IMR-90 (cell line): ENCODE measurements at regions not wholly inside any gene's neighbourhood (a gene's known extent, or its start where the extent isn't known, plus 50 kb on each side); places are given as distances from the start of the nearest gene placed in this dataset.

Experiments
- ATAC-seq: fragments of 200-7000 bp; cut with Tn5 transposase; 2 replicates; pipeline ENCODE4 v1.9.1; 2020; ENCODE audit warnings: low read depth, mild to moderate bottlenecking, moderate library complexity
- BruUV-seq: library from RNA; stranded (reverse); fragments of 400-500 nt; replicated peaks from 2 replicates; lab custom pipeline; 2021; lab: Mats Ljungman, UMichigan
- CTCF ChIA-PET: fragments of 300-600 bp; formaldehyde crosslinking; extraction: SDS; loops from one replicate; lab custom pipeline; 2021; ENCODE audit warnings: antibody characterized with exemption; lab: Yijun Ruan, JAX
- POLR2A ChIA-PET: fragments of 300-600 bp; sonication (Branson Sonifier 250); formaldehyde crosslinking; loops from one replicate; lab custom pipeline; 2022; ENCODE audit warnings: antibody characterized with exemption; ENCODE audit not compliant: unreplicated experiment; lab: Charles Lee
- DNase-seq: peaks from one replicate; pipeline ENCODE4 v3.0.0; 2013
- H2AFZ ChIP-seq: replicated peaks from 2 replicates; pipeline ENCODE3; 2013; ENCODE audit warnings: low read length, mild to moderate bottlenecking; ENCODE audit not compliant: poor library complexity
- H2AK5ac ChIP-seq: 2 replicates; pipeline ENCODE4 v1.6.1; 2013; ENCODE audit warnings: low read depth, low read length, inconsistent platforms
- H2AK9ac ChIP-seq: replicated peaks from 2 replicates; pipeline ENCODE3; 2013; ENCODE audit warnings: mild to moderate bottlenecking, low read depth, low read length, moderate library complexity; ENCODE audit not compliant: poor library complexity
- H2BK120ac ChIP-seq: 2 replicates; pipeline ENCODE4 v1.6.1; 2013; ENCODE audit warnings: low read depth, low read length, inconsistent platforms
- H2BK15ac ChIP-seq: 3 replicates; pipeline ENCODE4 v1.6.1; 2013; ENCODE audit warnings: low read depth, low read length, inconsistent platforms
- H2BK20ac ChIP-seq: 2 replicates; pipeline ENCODE4 v1.6.1; 2013; ENCODE audit warnings: low read depth, mild to moderate bottlenecking, inconsistent platforms, low read length, moderate library complexity
- H2BK5ac ChIP-seq: 2 replicates; pipeline ENCODE4 v1.6.1; 2013; ENCODE audit warnings: mild to moderate bottlenecking, low read depth, low read length, inconsistent platforms; ENCODE audit not compliant: poor library complexity, severe bottlenecking
- H3K14ac ChIP-seq: replicated peaks from 2 replicates; pipeline ENCODE4 v1.6.1; 2013; ENCODE audit warnings: low read depth, low read length, inconsistent platforms
- H3K18ac ChIP-seq: 2 replicates; pipeline ENCODE4 v1.6.1; 2013; ENCODE audit warnings: low read depth, low read length, control low read depth
- H3K23ac ChIP-seq: 2 replicates; pipeline ENCODE4 v1.6.1; 2013; ENCODE audit warnings: low read depth, low read length, inconsistent platforms
- H3K27ac ChIP-seq: 2 replicates; pipeline ENCODE4 v1.5.1; 2013; ENCODE audit warnings: mild to moderate bottlenecking, control low read depth, low read length; ENCODE audit not compliant: insufficient read depth
- H3K27me3 ChIP-seq: 2 replicates; pipeline ENCODE4 v1.6.1; 2013; ENCODE audit warnings: low read length; ENCODE audit not compliant: control insufficient read depth, insufficient read depth
- H3K36me3 ChIP-seq: 2 replicates; pipeline ENCODE4 v1.6.1; 2013; ENCODE audit warnings: low read length, mixed read lengths; ENCODE audit not compliant: control insufficient read depth, insufficient read depth
- H3K4ac ChIP-seq: 2 replicates; pipeline ENCODE4 v1.6.1; 2013; ENCODE audit warnings: low read depth, low read length, inconsistent platforms
- H3K4me1 ChIP-seq: 2 replicates; pipeline ENCODE4 v1.6.1; 2013; ENCODE audit warnings: low read length, mixed read lengths; ENCODE audit not compliant: control insufficient read depth, insufficient read depth
- H3K4me2 ChIP-seq: 2 replicates; pipeline ENCODE4 v1.6.1; 2013; ENCODE audit warnings: low read depth, mild to moderate bottlenecking, control low read depth, low read length, moderate library complexity
- H3K4me3 ChIP-seq: 2 replicates; pipeline ENCODE4 v1.5.1; 2013; ENCODE audit warnings: low read depth, mild to moderate bottlenecking, control low read depth, low read length, moderate library complexity; ENCODE audit not compliant: insufficient read depth
- H3K56ac ChIP-seq: 2 replicates; pipeline ENCODE4 v1.6.1; 2013; ENCODE audit warnings: low read length, inconsistent platforms; ENCODE audit not compliant: insufficient read depth; ENCODE audit errors: extremely low read depth
- H3K79me1 ChIP-seq, 2 experiments: 2 replicates each; pipeline ENCODE4 v1.6.1; 2013; ENCODE audit warnings: low read length in 2 of 2, inconsistent platforms in 1 of 2, low read depth in 1 of 2
- H3K9ac ChIP-seq: 2 replicates; pipeline ENCODE4 v1.6.1; 2013; ENCODE audit warnings: low read depth, low read length, control low read depth
- H3K9me1 ChIP-seq: 2 replicates; pipeline ENCODE4 v1.6.1; 2013; ENCODE audit warnings: low read length, inconsistent platforms; ENCODE audit not compliant: insufficient read depth
- H3K9me3 ChIP-seq: 2 replicates; pipeline ENCODE4 v1.6.1; 2013; ENCODE audit warnings: low read length; ENCODE audit not compliant: control insufficient read depth, insufficient read depth
- H4K20me1 ChIP-seq: 2 replicates; pipeline ENCODE4 v1.6.1; 2013; ENCODE audit warnings: low read length, inconsistent platforms; ENCODE audit not compliant: insufficient read depth
- H4K5ac ChIP-seq: 2 replicates; pipeline ENCODE4 v1.6.1; 2013; ENCODE audit warnings: mild to moderate bottlenecking, low read depth, low read length, control low read depth
- H4K8ac ChIP-seq, 2 experiments: 2 replicates each; pipeline ENCODE4 v1.6.1; 2013; ENCODE audit warnings: low read depth in 2 of 2, low read length in 2 of 2, control low read depth in 1 of 2, inconsistent platforms in 1 of 2
- H4K91ac ChIP-seq: 2 replicates; pipeline ENCODE4 v1.6.1; 2013; ENCODE audit warnings: low read depth, low read length, inconsistent platforms; ENCODE audit not compliant: insufficient read depth
- WGBS, 2 experiments: methylation state at CpG; one replicate each; pipeline versions ENCODE4 v1.1.5 to v1.1.7; 2013; ENCODE audit warnings: missing lambda C conversion rate in 2 of 2; ENCODE audit not compliant: insufficient read length in 1 of 2; ENCODE audit errors: extremely low coverage in 2 of 2; 5-methylcytosine and 5-hydroxymethylcytosine counted together
- dilution Hi-C: fragments of 300-500 bp; cut with HindIII; formaldehyde crosslinking; loops from one replicate; pipeline ENCODE4 v1.14.3; 2018; ENCODE audit warnings: low sequenced_read_pairs; ENCODE audit not compliant: unreplicated experiment
- in situ Hi-C: fragments of 300-500 bp; cut with MboI; formaldehyde crosslinking; loops from 3 replicates; pipeline ENCODE4 v1.14.3; 2019; ENCODE audit warnings: low sequenced_read_pairs, inconsistent platforms, mixed read lengths
- intact Hi-C: fragments of 100-400 bp; cut with micrococcal nuclease; formaldehyde crosslinking; loops from 2 replicates; pipeline ENCODE4 v1.10.0; 2022
- TF ChIP-seq, protein P1 (sequence below): fragments of 150-350 bp; IDR thresholded peaks from 2 replicates; pipeline ENCODE4 v1.6.1; 2017; ENCODE audit warnings: mild to moderate bottlenecking, antibody characterized with exemption, low read length, low read depth
- TF ChIP-seq, protein P2 (sequence below): conservative IDR thresholded peaks from 2 replicates; pipeline ENCODE4 v1.5.1; 2012; ENCODE audit warnings: mild to moderate bottlenecking, low read depth, low read length, improper control_type of control experiment

DNA sequence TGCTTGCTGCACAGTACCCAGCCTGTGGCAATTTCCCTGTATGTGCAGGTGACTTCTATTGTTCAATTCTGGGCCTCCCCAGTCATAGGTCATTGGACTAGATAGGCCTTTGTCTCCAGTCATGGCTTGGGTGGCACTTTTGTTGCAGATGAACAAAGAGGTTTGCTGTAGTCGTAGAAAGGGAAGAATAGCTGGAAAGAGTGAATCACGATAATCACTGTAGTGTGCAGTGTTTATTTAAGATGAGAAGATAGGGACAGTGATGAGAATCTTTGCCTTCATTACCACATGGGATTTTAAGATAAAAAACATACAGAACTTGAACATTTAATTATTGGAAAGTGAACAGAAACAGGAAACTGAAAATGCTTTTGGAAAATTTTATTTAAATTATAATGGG, 156.1 kb upstream of the CYRIA start:
- Histone ChIP-seq H3K4me1 (no peaks in the 10 kb centered on the region), H3K18ac (no peak overlapping the region), H2BK120ac (no peak overlapping the region), H3K9ac (no peak overlapping the region), H3K4me3 (no peak overlapping the region), H3K4me2 (no peak overlapping the region), H4K20me1 (no peaks in the 10 kb centered on the region), H4K8ac (no peak overlapping the region), H3K9me1 (no peaks in the 10 kb centered on the region), H2BK5ac (no peak overlapping the region), H3K27me3 (no peaks in the 10 kb centered on the region), H3K14ac (no peak overlapping the region), H2AK9ac (no peak overlapping the region), H3K27ac (no peak overlapping the region), H3K79me1 (no peaks in the 10 kb centered on the region), H3K56ac (no peak overlapping the region), H2AK5ac (no peak overlapping the region), H3K4ac (no peak overlapping the region), H2AFZ (no peak overlapping the region), H2BK15ac (no peak overlapping the region), H2BK20ac (no peak overlapping the region), H3K9me3 (no peaks in the 10 kb centered on the region), H4K91ac (no peak overlapping the region), H3K36me3 (no peaks in the 10 kb centered on the region), H3K23ac (no peak overlapping the region), H4K5ac (no peak overlapping the region)
- intact Hi-C loops: no loop called here
- in situ Hi-C loops: no loop called here
- ChIA-PET POLR2A (no interaction called here), CTCF (no interaction called here)
- TF ChIP-seq, protein P1, sequence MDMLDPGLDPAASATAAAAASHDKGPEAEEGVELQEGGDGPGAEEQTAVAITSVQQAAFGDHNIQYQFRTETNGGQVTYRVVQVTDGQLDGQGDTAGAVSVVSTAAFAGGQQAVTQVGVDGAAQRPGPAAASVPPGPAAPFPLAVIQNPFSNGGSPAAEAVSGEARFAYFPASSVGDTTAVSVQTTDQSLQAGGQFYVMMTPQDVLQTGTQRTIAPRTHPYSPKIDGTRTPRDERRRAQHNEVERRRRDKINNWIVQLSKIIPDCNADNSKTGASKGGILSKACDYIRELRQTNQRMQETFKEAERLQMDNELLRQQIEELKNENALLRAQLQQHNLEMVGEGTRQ: no peak
- TF ChIP-seq, protein P2, sequence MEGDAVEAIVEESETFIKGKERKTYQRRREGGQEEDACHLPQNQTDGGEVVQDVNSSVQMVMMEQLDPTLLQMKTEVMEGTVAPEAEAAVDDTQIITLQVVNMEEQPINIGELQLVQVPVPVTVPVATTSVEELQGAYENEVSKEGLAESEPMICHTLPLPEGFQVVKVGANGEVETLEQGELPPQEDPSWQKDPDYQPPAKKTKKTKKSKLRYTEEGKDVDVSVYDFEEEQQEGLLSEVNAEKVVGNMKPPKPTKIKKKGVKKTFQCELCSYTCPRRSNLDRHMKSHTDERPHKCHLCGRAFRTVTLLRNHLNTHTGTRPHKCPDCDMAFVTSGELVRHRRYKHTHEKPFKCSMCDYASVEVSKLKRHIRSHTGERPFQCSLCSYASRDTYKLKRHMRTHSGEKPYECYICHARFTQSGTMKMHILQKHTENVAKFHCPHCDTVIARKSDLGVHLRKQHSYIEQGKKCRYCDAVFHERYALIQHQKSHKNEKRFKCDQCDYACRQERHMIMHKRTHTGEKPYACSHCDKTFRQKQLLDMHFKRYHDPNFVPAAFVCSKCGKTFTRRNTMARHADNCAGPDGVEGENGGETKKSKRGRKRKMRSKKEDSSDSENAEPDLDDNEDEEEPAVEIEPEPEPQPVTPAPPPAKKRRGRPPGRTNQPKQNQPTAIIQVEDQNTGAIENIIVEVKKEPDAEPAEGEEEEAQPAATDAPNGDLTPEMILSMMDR: no peak
- DNase-seq (no peak), ATAC-seq (no peak)
- no CpG with 5 or more reads among the region's 2 CpGs for WGBS, 2 experiments
- dilution Hi-C loops: no loop called here
- BruUV-seq: no TSS peak
